ENCODE measurements at regions not wholly inside any gene's neighbourhood (a gene's known extent, or its start where the extent isn't known, plus 50 kb on each side); places are given as distances from the start of the nearest gene placed in this dataset.

GRCh38 chr20:52565614-52566013 is 374.0 kb upstream of the ZFP64 start:
- FAIRE-seq (no peak), DNase-seq (no peak)
- Histone ChIP-seq H3K27me3 (ENCODE audit: control insufficient read depth in 3 of 3, insufficient read depth in 3 of 3, low read length in 3 of 3) (no peaks in the 10 kb centered on the region), H3K36me3 (ENCODE audit: control insufficient read depth in 3 of 3, insufficient read depth in 2 of 3, low read depth in 1 of 3, low read length in 3 of 3) (no peaks in the 10 kb centered on the region), H3K4me3 (ENCODE audit: low read depth in 1 of 3, low read length in 3 of 3) (no peak overlapping the region), H3K27ac (ENCODE audit: low read depth in 1 of 3, low read length in 2 of 3) (no peak overlapping the region), H3K4me1 (ENCODE audit: control insufficient read depth in 3 of 3, insufficient read depth in 2 of 3, low read depth in 1 of 3, low read length in 2 of 3) (no peaks in the 10 kb centered on the region), H3K9me3 (ENCODE audit: control insufficient read depth in 2 of 2, insufficient read depth in 1 of 2, low read depth in 1 of 2, low read length in 1 of 2) (no peaks in the 10 kb centered on the region)
- 70 to 88% (median 76%) methylated on average over 2 of the region's 2 CpGs for WGBS, 3 donors

DNA sequence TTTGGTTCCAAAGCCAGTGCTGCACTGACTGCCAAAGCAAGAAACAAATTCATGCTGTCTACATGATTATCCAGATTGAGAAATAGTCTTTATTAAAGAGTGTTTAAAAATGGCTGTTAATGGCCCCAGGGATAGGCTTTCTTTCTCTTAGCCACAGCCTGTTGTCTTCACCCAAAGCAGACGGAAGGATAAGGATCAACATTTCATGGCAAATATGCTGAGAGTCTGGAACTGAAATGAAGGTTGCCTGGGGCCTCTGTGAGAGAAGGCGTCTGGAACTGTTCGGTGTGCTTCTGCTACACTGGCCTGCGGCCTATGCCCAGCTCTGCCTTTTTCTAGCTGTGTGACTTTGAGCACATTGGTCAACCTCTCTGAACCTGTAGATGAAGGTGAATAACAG is 373.0 kb upstream of the ZFP64 start:
- FAIRE-seq (no peak), DNase-seq (no peak)
- Histone ChIP-seq H3K27ac (ENCODE audit: low read depth in 1 of 3, low read length in 2 of 3) (no peak overlapping the region), H3K4me1 (ENCODE audit: control insufficient read depth in 3 of 3, insufficient read depth in 2 of 3, low read depth in 1 of 3, low read length in 2 of 3) (no peaks in the 10 kb centered on the region), H3K4me3 (ENCODE audit: low read depth in 1 of 3, low read length in 3 of 3) (no peak overlapping the region), H3K27me3 (ENCODE audit: control insufficient read depth in 3 of 3, insufficient read depth in 3 of 3, low read length in 3 of 3) (no peaks in the 10 kb centered on the region), H3K9me3 (ENCODE audit: control insufficient read depth in 2 of 2, insufficient read depth in 1 of 2, low read depth in 1 of 2, low read length in 1 of 2) (peaks cover 0 to 5% of the 10 kb centered on the region in 2 donors), H3K36me3 (ENCODE audit: control insufficient read depth in 3 of 3, insufficient read depth in 2 of 3, low read depth in 1 of 3, low read length in 3 of 3) (no peaks in the 10 kb centered on the region)
- 90 to 95% (median 95%) methylated on average over 4 of the region's 4 CpGs for WGBS, 3 donors

DNA sequence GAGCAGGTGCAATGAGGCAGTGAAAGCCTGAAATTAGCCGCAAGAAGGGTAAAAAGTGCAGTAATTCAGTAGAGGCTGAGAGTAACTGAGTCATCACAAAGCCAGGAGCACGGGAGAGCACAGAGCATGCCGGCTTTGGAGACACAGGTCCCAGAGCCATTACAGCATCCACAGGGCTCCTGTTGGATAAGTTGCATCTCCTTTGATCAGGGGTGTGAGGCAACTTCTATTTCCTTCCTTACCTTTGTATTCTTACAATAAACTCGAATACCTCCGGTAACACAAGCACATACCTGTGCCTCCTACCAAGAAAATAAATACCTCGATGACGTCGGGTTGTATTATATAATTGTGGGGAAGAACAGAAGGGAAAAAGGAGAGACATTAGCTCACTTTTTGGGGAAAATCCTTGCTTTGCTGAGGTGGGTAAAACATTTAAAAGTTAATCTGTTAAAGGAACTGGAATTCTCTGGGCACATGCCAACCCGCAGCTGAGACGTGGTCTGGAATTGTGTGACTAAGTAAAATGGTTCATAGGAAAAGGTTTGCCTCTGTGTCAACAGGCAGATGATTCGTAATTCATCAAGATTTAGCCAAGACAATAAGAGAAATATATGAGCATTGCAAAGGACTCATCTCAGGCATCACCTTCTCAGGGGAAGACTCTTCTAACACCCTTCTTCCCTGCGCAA is 360.7 kb upstream of the ZFP64 start:
- FAIRE-seq (no peak), DNase-seq (no peak)
- WGBS, 3 donors, result 70 to 84% (median 72%) methylated on average over 12 of the region's 12 CpGs
- Histone ChIP-seq H3K9me3 (ENCODE audit: control insufficient read depth in 2 of 2, insufficient read depth in 1 of 2, low read depth in 1 of 2, low read length in 1 of 2) (no peaks in the 10 kb centered on the region), H3K27me3 (ENCODE audit: control insufficient read depth in 3 of 3, insufficient read depth in 3 of 3, low read length in 3 of 3) (no peaks in the 10 kb centered on the region), H3K36me3 (ENCODE audit: control insufficient read depth in 3 of 3, insufficient read depth in 2 of 3, low read depth in 1 of 3, low read length in 3 of 3) (no peaks in the 10 kb centered on the region), H3K4me1 (ENCODE audit: control insufficient read depth in 3 of 3, insufficient read depth in 2 of 3, low read depth in 1 of 3, low read length in 2 of 3) (no peaks in the 10 kb centered on the region), H3K4me3 (ENCODE audit: low read depth in 1 of 3, low read length in 3 of 3) (no peak overlapping the region), H3K27ac (ENCODE audit: low read depth in 1 of 3, low read length in 2 of 3) (no peak overlapping the region)

- WGBS, 3 donors, result 68 to 78% (median 73%) methylated on average over 4 of the region's 4 CpGs
Measured at GRCh38 chr20:52542131-52542530, 350.6 kb upstream of the ZFP64 start.

GRCh38 chr20:52540509-52540908 is 348.9 kb upstream of the ZFP64 start:
- H3K27ac ChIP-seq (ENCODE audit: low read depth in 1 of 3, low read length in 2 of 3), result peak overlapping the region in 1 of 3 donors; percentile 62
- H3K27me3 ChIP-seq (ENCODE audit: control insufficient read depth in 3 of 3, insufficient read depth in 3 of 3, low read length in 3 of 3), result no peaks in the 10 kb centered on the region
- peaks cover 0 to 6% of the 10 kb centered on the region in 2 donors for H3K9me3 ChIP-seq (ENCODE audit: control insufficient read depth in 2 of 2, insufficient read depth in 1 of 2, low read depth in 1 of 2, low read length in 1 of 2)
- DNase-seq (peak; percentile 1 to 78), FAIRE-seq (no peak)
- WGBS, 3 donors, result 38 to 61% (median 38%) methylated on average over 1 of the region's 1 CpG
- H3K4me3 ChIP-seq (ENCODE audit: low read depth in 1 of 3, low read length in 3 of 3), result no peak overlapping the region
- peaks cover 0 to 12% (median 0%) of the 10 kb centered on the region in 3 donors for H3K4me1 ChIP-seq (ENCODE audit: control insufficient read depth in 3 of 3, insufficient read depth in 2 of 3, low read depth in 1 of 3, low read length in 2 of 3)
- H3K36me3 ChIP-seq (ENCODE audit: control insufficient read depth in 3 of 3, insufficient read depth in 2 of 3, low read depth in 1 of 3, low read length in 3 of 3), result no peaks in the 10 kb centered on the region

More at GRCh38 chr20:52542131-52542530, 350.6 kb upstream of the ZFP64 start:
- Histone ChIP-seq H3K4me3 (ENCODE audit: low read depth in 1 of 3, low read length in 3 of 3) (no peak overlapping the region), H3K27me3 (ENCODE audit: control insufficient read depth in 3 of 3, insufficient read depth in 3 of 3, low read length in 3 of 3) (no peaks in the 10 kb centered on the region), H3K4me1 (ENCODE audit: control insufficient read depth in 3 of 3, insufficient read depth in 2 of 3, low read depth in 1 of 3, low read length in 2 of 3) (peaks cover 0 to 12% (median 0%) of the 10 kb centered on the region in 3 donors), H3K36me3 (ENCODE audit: control insufficient read depth in 3 of 3, insufficient read depth in 2 of 3, low read depth in 1 of 3, low read length in 3 of 3) (no peaks in the 10 kb centered on the region), H3K9me3 (ENCODE audit: control insufficient read depth in 2 of 2, insufficient read depth in 1 of 2, low read depth in 1 of 2, low read length in 1 of 2) (peaks cover 0 to 6% of the 10 kb centered on the region in 2 donors), H3K27ac (ENCODE audit: low read depth in 1 of 3, low read length in 2 of 3) (no peak overlapping the region)
- DNase-seq, result no peak
- FAIRE-seq, result no peak

- no peak overlapping the region for H3K4me3 ChIP-seq (ENCODE audit: low read depth in 1 of 3, low read length in 3 of 3)
- peak overlapping the region in 1 of 3 donors; percentile 62 for H3K27ac ChIP-seq (ENCODE audit: low read depth in 1 of 3, low read length in 2 of 3)
- 13 to 37% (median 14%) methylated on average over 2 of the region's 2 CpGs for WGBS, 3 donors
- no peak for FAIRE-seq
- peak; percentile 11 to 83 for DNase-seq
- peaks cover 0 to 12% (median 0%) of the 10 kb centered on the region in 3 donors for H3K4me1 ChIP-seq (ENCODE audit: control insufficient read depth in 3 of 3, insufficient read depth in 2 of 3, low read depth in 1 of 3, low read length in 2 of 3)
- H3K9me3 ChIP-seq (ENCODE audit: control insufficient read depth in 2 of 2, insufficient read depth in 1 of 2, low read depth in 1 of 2, low read length in 1 of 2), result peaks cover 0 to 6% of the 10 kb centered on the region in 2 donors
- H3K27me3 ChIP-seq (ENCODE audit: control insufficient read depth in 3 of 3, insufficient read depth in 3 of 3, low read length in 3 of 3), result no peaks in the 10 kb centered on the region
- H3K36me3 ChIP-seq (ENCODE audit: control insufficient read depth in 3 of 3, insufficient read depth in 2 of 3, low read depth in 1 of 3, low read length in 3 of 3), result no peaks in the 10 kb centered on the region
Measured at GRCh38 chr20:52539891-52540290, 348.3 kb upstream of the ZFP64 start.

GRCh38 chr20:52536841-52537400 is 345.3 kb upstream of the ZFP64 start:
- Histone ChIP-seq H3K9me3 (ENCODE audit: control insufficient read depth in 2 of 2, insufficient read depth in 1 of 2, low read depth in 1 of 2, low read length in 1 of 2) (no peaks in the 10 kb centered on the region), H3K27ac (ENCODE audit: low read depth in 1 of 3, low read length in 2 of 3) (no peak overlapping the region), H3K4me1 (ENCODE audit: control insufficient read depth in 3 of 3, insufficient read depth in 2 of 3, low read depth in 1 of 3, low read length in 2 of 3) (peaks cover 0 to 12% (median 0%) of the 10 kb centered on the region in 3 donors), H3K36me3 (ENCODE audit: control insufficient read depth in 3 of 3, insufficient read depth in 2 of 3, low read depth in 1 of 3, low read length in 3 of 3) (no peaks in the 10 kb centered on the region), H3K27me3 (ENCODE audit: control insufficient read depth in 3 of 3, insufficient read depth in 3 of 3, low read length in 3 of 3) (peaks cover 0 to 2% (median 0%) of the 10 kb centered on the region in 3 donors), H3K4me3 (ENCODE audit: low read depth in 1 of 3, low read length in 3 of 3) (no peak overlapping the region)
- 79 to 83% (median 82%) methylated on average over 8 of the region's 8 CpGs for WGBS, 3 donors
- no peak for FAIRE-seq
- no peak for DNase-seq

- DNase-seq (no peak), FAIRE-seq (no peak)
- no peaks in the 10 kb centered on the region for H3K9me3 ChIP-seq (ENCODE audit: control insufficient read depth in 2 of 2, insufficient read depth in 1 of 2, low read depth in 1 of 2, low read length in 1 of 2)
- no peak overlapping the region for H3K4me3 ChIP-seq (ENCODE audit: low read depth in 1 of 3, low read length in 3 of 3)
- no peak overlapping the region for H3K27ac ChIP-seq (ENCODE audit: low read depth in 1 of 3, low read length in 2 of 3)
- WGBS, 3 donors, result 87 to 97% (median 93%) methylated on average over 1 of the region's 1 CpG
- H3K36me3 ChIP-seq (ENCODE audit: control insufficient read depth in 3 of 3, insufficient read depth in 2 of 3, low read depth in 1 of 3, low read length in 3 of 3), result no peaks in the 10 kb centered on the region
- H3K27me3 ChIP-seq (ENCODE audit: control insufficient read depth in 3 of 3, insufficient read depth in 3 of 3, low read length in 3 of 3), result peaks cover 0 to 2% (median 0%) of the 10 kb centered on the region in 3 donors
- peaks cover 0 to 9% (median 0%) of the 10 kb centered on the region in 3 donors for H3K4me1 ChIP-seq (ENCODE audit: control insufficient read depth in 3 of 3, insufficient read depth in 2 of 3, low read depth in 1 of 3, low read length in 2 of 3)
Measured at GRCh38 chr20:52536040-52536439, 344.5 kb upstream of the ZFP64 start.
